ENCODE measurements at regions not wholly inside any gene's neighbourhood (a gene's known extent, or its start where the extent isn't known, plus 50 kb on each side); places are given as distances from the start of the nearest gene placed in this dataset.

GRCh38 chr5:71961786-71962185 lies 145.5 kb upstream of the MAP1B start:
- H2AK5ac ChIP-seq (ENCODE audit: low read depth, low read length) = no peak overlapping the region
- no peak overlapping the region for H2BK120ac ChIP-seq (ENCODE audit: low read depth, low read length)
- no peak overlapping the region for H3K27ac ChIP-seq (replicated peaks; ENCODE audit: low read length)
- no peak overlapping the region for H2BK12ac ChIP-seq (ENCODE audit: low read length)
- H4K8ac ChIP-seq (ENCODE audit: low read depth, low read length) = no peak overlapping the region
- no CpG with 5 or more reads among the region's 7 CpGs for WGBS, 2 donors (ENCODE audit: extremely low coverage in 2 of 2, insufficient read length in 2 of 2, insufficient replicate concordance in 1 of 2)
- H3K36me3 ChIP-seq (replicated peaks in 1 of 2; ENCODE audit: control insufficient read depth in 2 of 2, insufficient read depth in 2 of 2, low read length in 2 of 2) = no peaks in the 10 kb centered on the region
- no peak overlapping the region for H2AFZ ChIP-seq (ENCODE audit: low read length)
- H3K14ac ChIP-seq (ENCODE audit: low read length) = no peak overlapping the region
- H3K79me1 ChIP-seq (ENCODE audit: low read depth, low read length) = no peaks in the 10 kb centered on the region
- H3K4ac ChIP-seq (ENCODE audit: low read length) = no peak overlapping the region
- H3K4me3 ChIP-seq (ENCODE audit: low read length in 2 of 2) = no peak overlapping the region
- no peak overlapping the region for H4K91ac ChIP-seq (ENCODE audit: low read depth, low read length, poor library complexity)
- no peaks in the 10 kb centered on the region for H3K27me3 ChIP-seq (ENCODE audit: control insufficient read depth in 3 of 3, insufficient read depth in 3 of 3, low read depth in 1 of 3, low read length in 3 of 3)
- H3K9me3 ChIP-seq (replicated peaks in 1 of 2; ENCODE audit: control insufficient read depth in 2 of 2, insufficient read depth in 1 of 2, low read depth in 1 of 2, low read length in 2 of 2) = no peaks in the 10 kb centered on the region
- no peak overlapping the region for H2BK15ac ChIP-seq (ENCODE audit: low read length)
- no peak overlapping the region for H3K18ac ChIP-seq (ENCODE audit: low read length)
- H3K4me2 ChIP-seq (ENCODE audit: insufficient read depth, low read length, poor library complexity, severe bottlenecking) = no peak overlapping the region
- H3K9ac ChIP-seq (ENCODE audit: low read depth, low read length, poor library complexity) = no peak overlapping the region
- H3K23ac ChIP-seq (ENCODE audit: low read depth, low read length, poor library complexity) = no peak overlapping the region
- peaks cover 0 to 11% of the 10 kb centered on the region in 2 donors for H3K4me1 ChIP-seq (ENCODE audit: control insufficient read depth in 2 of 2, insufficient read depth in 1 of 2, low read depth in 1 of 2, low read length in 2 of 2)
- DNase-seq (ENCODE audit: low spot score) = no peak
- no peak overlapping the region for H2BK5ac ChIP-seq (ENCODE audit: low read length)

- no peaks in the 10 kb centered on the region for H3K36me3 ChIP-seq (replicated peaks in 1 of 2; ENCODE audit: control insufficient read depth in 2 of 2, insufficient read depth in 2 of 2, low read length in 2 of 2)
- no CpG with 5 or more reads among the region's 2 CpGs for WGBS, 2 donors (ENCODE audit: extremely low coverage in 2 of 2, insufficient read length in 2 of 2, insufficient replicate concordance in 1 of 2)
- H3K9me3 ChIP-seq (replicated peaks in 1 of 2; ENCODE audit: control insufficient read depth in 2 of 2, insufficient read depth in 1 of 2, low read depth in 1 of 2, low read length in 2 of 2) = no peaks in the 10 kb centered on the region
- no peak overlapping the region for H2BK12ac ChIP-seq (ENCODE audit: low read length)
- no peak overlapping the region for H4K8ac ChIP-seq (ENCODE audit: low read depth, low read length)
- H3K27me3 ChIP-seq (ENCODE audit: control insufficient read depth in 3 of 3, insufficient read depth in 3 of 3, low read depth in 1 of 3, low read length in 3 of 3) = no peaks in the 10 kb centered on the region
- no peak overlapping the region for H2AK5ac ChIP-seq (ENCODE audit: low read depth, low read length)
- no peak overlapping the region for H3K14ac ChIP-seq (ENCODE audit: low read length)
- H3K23ac ChIP-seq (ENCODE audit: low read depth, low read length, poor library complexity) = no peak overlapping the region
- H2BK5ac ChIP-seq (ENCODE audit: low read length) = no peak overlapping the region
- peaks cover 0 to 3% of the 10 kb centered on the region in 2 donors for H3K4me1 ChIP-seq (ENCODE audit: control insufficient read depth in 2 of 2, insufficient read depth in 1 of 2, low read depth in 1 of 2, low read length in 2 of 2)
- no peak overlapping the region for H4K91ac ChIP-seq (ENCODE audit: low read depth, low read length, poor library complexity)
- no peak overlapping the region for H2BK120ac ChIP-seq (ENCODE audit: low read depth, low read length)
- H3K18ac ChIP-seq (ENCODE audit: low read length) = no peak overlapping the region
- no peak overlapping the region for H3K27ac ChIP-seq (replicated peaks; ENCODE audit: low read length)
- no peak overlapping the region for H3K9ac ChIP-seq (ENCODE audit: low read depth, low read length, poor library complexity)
- no peak overlapping the region for H3K4me3 ChIP-seq (ENCODE audit: low read length in 2 of 2)
- no peak for DNase-seq (ENCODE audit: low spot score)
- H3K4ac ChIP-seq (ENCODE audit: low read length) = no peak overlapping the region
- H2AFZ ChIP-seq (ENCODE audit: low read length) = no peak overlapping the region
- H3K4me2 ChIP-seq (ENCODE audit: insufficient read depth, low read length, poor library complexity, severe bottlenecking) = no peak overlapping the region
- H2BK15ac ChIP-seq (ENCODE audit: low read length) = no peak overlapping the region
- H3K79me1 ChIP-seq (ENCODE audit: low read depth, low read length) = no peaks in the 10 kb centered on the region
Measured at GRCh38 chr5:71969460-71969859, 137.8 kb upstream of the MAP1B start.

DNA sequence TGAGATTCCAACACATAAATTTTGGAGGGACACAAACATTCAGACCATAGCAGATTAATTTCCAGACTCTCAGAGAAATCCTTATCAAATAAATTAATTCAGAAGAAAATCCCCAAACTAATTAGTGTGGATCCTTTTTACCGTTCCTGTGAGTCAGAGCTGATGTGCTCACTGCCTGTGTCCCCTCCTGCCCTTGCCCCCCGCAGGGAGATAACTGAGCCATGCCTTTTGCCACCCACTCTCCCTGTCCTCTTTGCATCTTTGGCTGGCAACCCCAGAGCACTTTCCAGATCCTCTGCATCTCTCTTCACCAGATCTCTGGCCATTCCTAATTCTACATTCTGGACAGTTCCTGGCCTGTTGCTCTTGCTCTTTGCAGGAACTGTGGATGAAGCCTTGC lies 135.4 kb upstream of the MAP1B start:
- Histone ChIP-seq H3K4me3 (ENCODE audit: low read length in 2 of 2) (no peak overlapping the region), H4K91ac (ENCODE audit: low read depth, low read length, poor library complexity) (no peak overlapping the region), H2BK120ac (ENCODE audit: low read depth, low read length) (no peak overlapping the region), H4K8ac (ENCODE audit: low read depth, low read length) (no peak overlapping the region), H3K27me3 (ENCODE audit: control insufficient read depth in 3 of 3, insufficient read depth in 3 of 3, low read depth in 1 of 3, low read length in 3 of 3) (no peaks in the 10 kb centered on the region), H3K4me1 (ENCODE audit: control insufficient read depth in 2 of 2, insufficient read depth in 1 of 2, low read depth in 1 of 2, low read length in 2 of 2) (peaks cover 0 to 3% of the 10 kb centered on the region in 2 donors), H2BK12ac (ENCODE audit: low read length) (no peak overlapping the region), H3K79me1 (ENCODE audit: low read depth, low read length) (no peaks in the 10 kb centered on the region), H3K4me2 (ENCODE audit: insufficient read depth, low read length, poor library complexity, severe bottlenecking) (no peak overlapping the region), H3K9me3 (replicated peaks in 1 of 2; ENCODE audit: control insufficient read depth in 2 of 2, insufficient read depth in 1 of 2, low read depth in 1 of 2, low read length in 2 of 2) (no peaks in the 10 kb centered on the region), H3K23ac (ENCODE audit: low read depth, low read length, poor library complexity) (no peak overlapping the region), H2BK15ac (ENCODE audit: low read length) (no peak overlapping the region), H3K18ac (ENCODE audit: low read length) (no peak overlapping the region), H3K9ac (ENCODE audit: low read depth, low read length, poor library complexity) (no peak overlapping the region), H2BK5ac (ENCODE audit: low read length) (no peak overlapping the region), H3K4ac (ENCODE audit: low read length) (no peak overlapping the region), H2AFZ (ENCODE audit: low read length) (no peak overlapping the region), H3K14ac (ENCODE audit: low read length) (no peak overlapping the region), H2AK5ac (ENCODE audit: low read depth, low read length) (no peak overlapping the region), H3K36me3 (replicated peaks in 1 of 2; ENCODE audit: control insufficient read depth in 2 of 2, insufficient read depth in 2 of 2, low read length in 2 of 2) (no peaks in the 10 kb centered on the region), H3K27ac (replicated peaks; ENCODE audit: low read length) (no peak overlapping the region)
- DNase-seq (ENCODE audit: low spot score) = no peak
- WGBS, 2 donors (ENCODE audit: extremely low coverage in 2 of 2, insufficient read length in 2 of 2, insufficient replicate concordance in 1 of 2) = no CpG with 5 or more reads among the region's 2 CpGs

GRCh38 chr5:71972777-71973473 lies 134.3 kb upstream of the MAP1B start:
- Histone ChIP-seq H3K23ac (ENCODE audit: low read depth, low read length, poor library complexity) (no peak overlapping the region), H3K4me3 (ENCODE audit: low read length in 2 of 2) (no peak overlapping the region), H3K9ac (ENCODE audit: low read depth, low read length, poor library complexity) (no peak overlapping the region), H3K18ac (ENCODE audit: low read length) (no peak overlapping the region), H3K36me3 (replicated peaks in 1 of 2; ENCODE audit: control insufficient read depth in 2 of 2, insufficient read depth in 2 of 2, low read length in 2 of 2) (no peaks in the 10 kb centered on the region), H3K4me1 (ENCODE audit: control insufficient read depth in 2 of 2, insufficient read depth in 1 of 2, low read depth in 1 of 2, low read length in 2 of 2) (peaks cover 0 to 3% of the 10 kb centered on the region in 2 donors), H2BK12ac (ENCODE audit: low read length) (no peak overlapping the region), H3K79me1 (ENCODE audit: low read depth, low read length) (no peaks in the 10 kb centered on the region), H4K8ac (ENCODE audit: low read depth, low read length) (no peak overlapping the region), H2BK120ac (ENCODE audit: low read depth, low read length) (no peak overlapping the region), H3K9me3 (replicated peaks in 1 of 2; ENCODE audit: control insufficient read depth in 2 of 2, insufficient read depth in 1 of 2, low read depth in 1 of 2, low read length in 2 of 2) (no peaks in the 10 kb centered on the region), H3K14ac (ENCODE audit: low read length) (no peak overlapping the region), H3K4ac (ENCODE audit: low read length) (no peak overlapping the region), H3K27ac (replicated peaks; ENCODE audit: low read length) (no peak overlapping the region), H3K27me3 (ENCODE audit: control insufficient read depth in 3 of 3, insufficient read depth in 3 of 3, low read depth in 1 of 3, low read length in 3 of 3) (no peaks in the 10 kb centered on the region), H2BK15ac (ENCODE audit: low read length) (no peak overlapping the region), H2AFZ (ENCODE audit: low read length) (no peak overlapping the region), H4K91ac (ENCODE audit: low read depth, low read length, poor library complexity) (no peak overlapping the region), H2AK5ac (ENCODE audit: low read depth, low read length) (no peak overlapping the region), H2BK5ac (ENCODE audit: low read length) (no peak overlapping the region), H3K4me2 (ENCODE audit: insufficient read depth, low read length, poor library complexity, severe bottlenecking) (no peak overlapping the region)
- no CpG with 5 or more reads among the region's 8 CpGs for WGBS, 2 donors (ENCODE audit: extremely low coverage in 2 of 2, insufficient read length in 2 of 2, insufficient replicate concordance in 1 of 2)
- no peak for DNase-seq (ENCODE audit: low spot score)
